Spleen (tissue), 11 donors: ENCODE measurements at regions not wholly inside any gene's neighbourhood (a gene's known extent, or its start where the extent isn't known, plus 50 kb on each side); places are given as distances from the start of the nearest gene placed in this dataset.

Source experiments
- DNase-seq: peaks from one replicate; pipeline ENCODE4 v3.0.0-alpha.2; 2020
- H3K27ac ChIP-seq, 8 donors: fragments of 200-600 bp; sonication (generic) in 7 of 8; 1 replicate in 4 of 8; 2 replicates in 4 of 8; pipeline versions ENCODE4 v1.5.0 to v1.8.0; 2016 to 2021; ENCODE audit warnings: inconsistent platforms in 4 of 8, mild to moderate bottlenecking in 4 of 8, moderate library complexity in 1 of 8
- H3K27me3 ChIP-seq, 7 donors: fragments of 200-600 bp; sonication (generic) in 6 of 7; replicated peaks in 1 of 7; 1 replicate in 4 of 7; 2 replicates in 3 of 7; pipeline versions ENCODE4 v1.5.0 to v1.8.0; 2016 to 2021; ENCODE audit warnings: inconsistent platforms in 3 of 7, mild to moderate bottlenecking in 1 of 7
- H3K36me3 ChIP-seq, 6 donors: fragments of 200-600 bp; sonication (generic) in 5 of 6; 1 replicate in 4 of 6; 2 replicates in 2 of 6; pipeline versions ENCODE4 v1.5.0 to v1.8.0; 2016 to 2021; ENCODE audit warnings: inconsistent platforms in 2 of 6
- H3K4me1 ChIP-seq, 6 donors: fragments of 200-600 bp; sonication (generic) in 5 of 6; 1 replicate in 3 of 6; 2 replicates in 3 of 6; pipeline versions ENCODE4 v1.5.0 to v1.8.0; 2016 to 2021; ENCODE audit warnings: inconsistent platforms in 3 of 6
- H3K4me3 ChIP-seq, 8 donors: fragments of 200-600 bp; sonication (generic) in 7 of 8; 1 replicate in 4 of 8; 2 replicates in 4 of 8; pipeline versions ENCODE4 v1.5.0 to v1.8.0; 2016 to 2021; ENCODE audit warnings: inconsistent platforms in 4 of 8, mild to moderate bottlenecking in 4 of 8, moderate library complexity in 2 of 8
- H3K9me3 ChIP-seq, 8 donors: fragments of 200-600 bp; sonication (generic) in 7 of 8; 1 replicate in 4 of 8; 2 replicates in 4 of 8; pipeline versions ENCODE4 v1.5.0 to v1.8.0; 2016 to 2021; ENCODE audit warnings: inconsistent platforms in 4 of 8
- CTCF ChIP-seq, 11 experiments: fragments of 200-600 bp in 7 of 11; fragments of 450-650 bp in 4 of 11; sonication (generic) in 4 of 11; IDR thresholded peaks in 8 of 11; conservative IDR thresholded peaks in 3 of 11; 1 replicate in 7 of 11; 2 replicates in 4 of 11; pipeline versions ENCODE4 v1.4.0 to v1.8.0; 2016 to 2021; ENCODE audit warnings: antibody characterized with exemption in 11 of 11, inconsistent platforms in 4 of 11, mild to moderate bottlenecking in 1 of 11
- POLR2A ChIP-seq, 3 donors: fragments of 450-650 bp; IDR thresholded peaks; one replicate each; pipeline ENCODE4 v1.5.1; 2017; ENCODE audit warnings: antibody characterized with exemption in 3 of 3, mild to moderate bottlenecking in 1 of 3
- POLR2AphosphoS5 ChIP-seq, 3 donors: sonication (generic); formaldehyde crosslinking; IDR thresholded peaks; one replicate each; pipeline ENCODE4 v1.5.1; 2017; ENCODE audit warnings: antibody characterized with exemption in 3 of 3
- WGBS, 5 donors: extraction: QIAGEN DNeasy Blood & Tissue Kit in 3 of 5; methylation state at CpG; one replicate each; pipeline versions ENCODE4 v1.1.5 to v1.1.7; 2013 to 2018; 5-methylcytosine and 5-hydroxymethylcytosine counted together
- intact Hi-C: fragments of 100-400 bp; cut with DNase I; formaldehyde crosslinking; loops from one replicate; pipeline ENCODE4 v1.15.0; 2023; ENCODE audit warnings: low total_unique reads
- donor health status: healthy with polysubstance abuse.
- donor health status: DM: no; HTN: no; CAD: no; lungs with moderate emphysema.
- donor health status: DM: no; HTN: no; CAD: no.
- donor health status: Bipolar disorder and iron deficiency.
- donor health status: healthy.
- donor health status: DM: no; HTN: no; CAD: no.
- donor health status: DM: yes; HTN: yes; CAD: no.

GRCh38 chr15:47885920-47886319 is 168.6 kb downstream of the SEMA6D start:
- H3K4me3 ChIP-seq, result no peak overlapping the region
- 51 to 67% (median 64%) methylated on average over 4 of the region's 4 CpGs for WGBS, 5 donors
- no peaks in the 10 kb centered on the region for H3K36me3 ChIP-seq
- intact Hi-C loops, result no loop called here
- DNase-seq, result no peak
- TF ChIP-seq POLR2AphosphoS5 (IDR thresholded peaks at IDR 0.05) (no peak), POLR2A (IDR thresholded peaks at IDR 0.05) (no peak), CTCF (IDR thresholded peaks at IDR 0.05 in 8 of 11, conservative IDR thresholded peaks at IDR 0.05 in 3 of 11) (no peak)
- peaks cover 0 to 7% (median 0%) of the 10 kb centered on the region in 7 donors for H3K27me3 ChIP-seq
- H3K27ac ChIP-seq, result no peak overlapping the region
- H3K9me3 ChIP-seq, result no peaks in the 10 kb centered on the region
- no peaks in the 10 kb centered on the region for H3K4me1 ChIP-seq

- WGBS, 5 donors, result 78 to 91% (median 87%) methylated on average over 5 of the region's 5 CpGs
- Histone ChIP-seq H3K27me3 (peaks cover 0 to 7% (median 0%) of the 10 kb centered on the region in 7 donors), H3K4me3 (no peak overlapping the region), H3K4me1 (no peaks in the 10 kb centered on the region), H3K36me3 (no peaks in the 10 kb centered on the region), H3K9me3 (no peaks in the 10 kb centered on the region), H3K27ac (no peak overlapping the region)
- no peak for DNase-seq
- intact Hi-C loops, result no loop called here
- no peak for TF ChIP-seq POLR2A (IDR thresholded peaks at IDR 0.05)
- no peak for TF ChIP-seq CTCF (IDR thresholded peaks at IDR 0.05 in 8 of 11, conservative IDR thresholded peaks at IDR 0.05 in 3 of 11)
- TF ChIP-seq POLR2AphosphoS5 (IDR thresholded peaks at IDR 0.05), result no peak
Measured at GRCh38 chr15:47887241-47887800, 170.0 kb downstream of the SEMA6D start.

- WGBS, 5 donors, result 90 to 95% (median 93%) methylated on average over 2 of the region's 2 CpGs
- H3K27me3 ChIP-seq, result peaks cover 0 to 7% (median 0%) of the 10 kb centered on the region in 7 donors
- no peak overlapping the region for H3K27ac ChIP-seq
- no peak overlapping the region for H3K4me3 ChIP-seq
- H3K9me3 ChIP-seq, result no peaks in the 10 kb centered on the region
- H3K36me3 ChIP-seq, result no peaks in the 10 kb centered on the region
- H3K4me1 ChIP-seq, result no peaks in the 10 kb centered on the region
- TF ChIP-seq POLR2AphosphoS5 (IDR thresholded peaks at IDR 0.05), result no peak
- TF ChIP-seq POLR2A (IDR thresholded peaks at IDR 0.05), result no peak
- no peak for TF ChIP-seq CTCF (IDR thresholded peaks at IDR 0.05 in 8 of 11, conservative IDR thresholded peaks at IDR 0.05 in 3 of 11)
- intact Hi-C loops, result no loop called here
- DNase-seq, result no peak
Measured at GRCh38 chr15:47888385-47889100, 171.2 kb downstream of the SEMA6D start.

- Histone ChIP-seq H3K4me3 (no peak overlapping the region), H3K4me1 (no peaks in the 10 kb centered on the region), H3K36me3 (no peaks in the 10 kb centered on the region), H3K27ac (no peak overlapping the region), H3K27me3 (peaks cover 0 to 7% (median 0%) of the 10 kb centered on the region in 7 donors), H3K9me3 (peaks cover 0 to 4% (median 0%) of the 10 kb centered on the region in 8 donors)
- 63 to 77% (median 65%) methylated on average over 3 of the region's 3 CpGs for WGBS, 5 donors
- intact Hi-C loops, result no loop called here
- TF ChIP-seq CTCF (IDR thresholded peaks at IDR 0.05 in 8 of 11, conservative IDR thresholded peaks at IDR 0.05 in 3 of 11) (no peak), POLR2AphosphoS5 (IDR thresholded peaks at IDR 0.05) (no peak), POLR2A (IDR thresholded peaks at IDR 0.05) (no peak)
- DNase-seq, result no peak
Measured at GRCh38 chr15:47890397-47891150, 173.3 kb downstream of the SEMA6D start.
